ENCODE measurements at regions not wholly inside any gene's neighbourhood (a gene's known extent, or its start where the extent isn't known, plus 50 kb on each side); places are given as distances from the start of the nearest gene placed in this dataset.

DNA sequence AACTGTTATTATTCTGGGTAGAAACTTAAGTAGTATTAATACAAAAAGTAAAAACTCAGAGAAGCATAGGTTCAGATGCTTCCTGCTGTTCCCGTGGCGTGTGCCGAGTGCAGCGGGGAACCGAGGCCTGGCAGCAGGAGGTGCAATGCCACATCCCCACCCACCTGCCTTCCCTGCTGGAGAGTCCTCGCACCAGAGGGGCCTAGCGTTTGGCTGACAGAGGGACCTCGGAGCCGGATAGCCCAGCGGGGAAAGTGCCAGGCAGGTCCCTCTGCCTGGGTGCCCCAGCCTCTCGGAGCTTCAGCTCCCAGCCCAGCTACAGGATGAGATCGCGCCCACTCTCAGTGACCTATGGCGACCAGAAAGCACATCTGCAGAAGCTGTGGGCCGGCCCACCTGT, 169.6 kb upstream of the GSE1 start:
- Histone ChIP-seq H3K27me3 (no peaks in the 10 kb centered on the region), H3K27ac (no peak overlapping the region), H3K9me3 (no peaks in the 10 kb centered on the region), H3K4me3 (no peak overlapping the region), H3K36me3 (no peaks in the 10 kb centered on the region), H3K4me1 (no peaks in the 10 kb centered on the region)
- TF ChIP-seq, protein P1, sequence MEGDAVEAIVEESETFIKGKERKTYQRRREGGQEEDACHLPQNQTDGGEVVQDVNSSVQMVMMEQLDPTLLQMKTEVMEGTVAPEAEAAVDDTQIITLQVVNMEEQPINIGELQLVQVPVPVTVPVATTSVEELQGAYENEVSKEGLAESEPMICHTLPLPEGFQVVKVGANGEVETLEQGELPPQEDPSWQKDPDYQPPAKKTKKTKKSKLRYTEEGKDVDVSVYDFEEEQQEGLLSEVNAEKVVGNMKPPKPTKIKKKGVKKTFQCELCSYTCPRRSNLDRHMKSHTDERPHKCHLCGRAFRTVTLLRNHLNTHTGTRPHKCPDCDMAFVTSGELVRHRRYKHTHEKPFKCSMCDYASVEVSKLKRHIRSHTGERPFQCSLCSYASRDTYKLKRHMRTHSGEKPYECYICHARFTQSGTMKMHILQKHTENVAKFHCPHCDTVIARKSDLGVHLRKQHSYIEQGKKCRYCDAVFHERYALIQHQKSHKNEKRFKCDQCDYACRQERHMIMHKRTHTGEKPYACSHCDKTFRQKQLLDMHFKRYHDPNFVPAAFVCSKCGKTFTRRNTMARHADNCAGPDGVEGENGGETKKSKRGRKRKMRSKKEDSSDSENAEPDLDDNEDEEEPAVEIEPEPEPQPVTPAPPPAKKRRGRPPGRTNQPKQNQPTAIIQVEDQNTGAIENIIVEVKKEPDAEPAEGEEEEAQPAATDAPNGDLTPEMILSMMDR (IDR thresholded peaks at IDR 0.05) = no peak
- no peak for TF ChIP-seq POLR2A (IDR thresholded peaks at IDR 0.05)
- intact Hi-C loops (cut with DNase I; ENCODE audit: low total_unique reads) = no loop called here
- DNase-seq = no peak

DNA sequence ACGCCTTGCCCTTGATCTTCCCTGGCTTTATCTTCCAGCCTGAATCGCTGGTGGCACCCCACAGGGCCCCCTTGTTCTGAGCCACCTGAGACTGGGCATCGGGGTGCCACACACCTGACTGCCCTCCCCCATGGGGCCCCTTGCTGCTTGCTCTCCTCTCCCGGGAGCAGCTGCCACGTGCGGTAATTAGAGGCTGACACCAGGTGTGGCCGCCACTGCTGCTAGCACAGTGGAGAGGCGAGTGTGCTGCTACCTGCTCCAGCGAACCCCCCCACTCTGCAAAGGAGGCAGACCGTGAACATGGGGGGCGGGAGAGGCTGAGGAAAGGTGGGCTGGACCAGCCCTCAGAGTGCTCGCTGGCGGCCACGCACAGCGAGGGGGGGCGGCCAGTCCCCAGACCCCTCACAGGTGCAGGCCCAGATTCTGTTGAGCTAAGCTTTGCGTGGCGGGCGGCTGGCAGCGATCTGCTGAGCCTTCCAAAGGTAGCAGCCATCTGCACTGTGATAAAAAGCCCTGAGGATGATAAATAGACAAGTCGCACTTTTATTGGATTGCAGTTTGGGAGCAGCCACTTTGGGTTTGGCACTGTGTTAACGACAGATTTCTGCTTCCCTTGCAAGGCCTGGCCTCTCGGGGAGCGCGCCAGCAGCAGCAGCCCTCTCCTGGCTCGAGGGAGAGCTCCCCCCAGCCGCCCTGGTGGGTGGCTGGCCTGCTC, 167.9 kb upstream of the GSE1 start:
- intact Hi-C loops (cut with DNase I; ENCODE audit: low total_unique reads) = no loop called here
- TF ChIP-seq, protein P1 (IDR thresholded peaks at IDR 0.05) = no peak
- no peak for TF ChIP-seq POLR2A (IDR thresholded peaks at IDR 0.05)
- Histone ChIP-seq H3K4me3 (no peak overlapping the region), H3K27ac (no peak overlapping the region), H3K36me3 (no peaks in the 10 kb centered on the region), H3K27me3 (no peaks in the 10 kb centered on the region), H3K4me1 (no peaks in the 10 kb centered on the region), H3K9me3 (no peaks in the 10 kb centered on the region)
- DNase-seq = no peak

DNA sequence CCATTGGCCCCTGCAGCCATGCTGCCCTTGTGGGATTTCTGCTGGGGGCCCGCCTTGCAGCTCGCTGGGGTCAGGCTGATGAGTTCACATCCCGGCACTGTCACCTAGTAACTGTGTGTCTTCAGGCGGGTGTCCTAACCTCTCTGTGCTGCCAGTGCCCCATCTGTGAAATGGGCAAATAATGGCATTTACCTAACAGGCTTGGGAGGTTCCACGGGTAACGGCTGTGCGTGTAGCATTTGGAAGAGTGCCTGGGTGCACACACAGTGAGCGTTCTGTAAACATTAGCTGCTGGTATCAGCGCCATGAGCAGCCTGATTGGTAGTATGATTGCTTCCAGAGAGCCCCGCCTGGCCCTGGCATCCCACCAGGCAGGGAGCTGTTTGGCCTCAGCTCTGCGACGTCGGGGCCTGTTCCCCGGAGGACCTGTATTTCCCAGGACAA, 167.3 kb upstream of the GSE1 start:
- no peak for DNase-seq
- H3K27me3 ChIP-seq = no peaks in the 10 kb centered on the region
- TF ChIP-seq, protein P1 (IDR thresholded peaks at IDR 0.05) = no peak
- no peak for TF ChIP-seq POLR2A (IDR thresholded peaks at IDR 0.05)
- no peak overlapping the region for H3K4me3 ChIP-seq
- no peaks in the 10 kb centered on the region for H3K36me3 ChIP-seq
- H3K9me3 ChIP-seq = no peaks in the 10 kb centered on the region
- H3K4me1 ChIP-seq = no peaks in the 10 kb centered on the region
- intact Hi-C loops (cut with DNase I; ENCODE audit: low total_unique reads) = no loop called here
- no peak overlapping the region for H3K27ac ChIP-seq

DNA sequence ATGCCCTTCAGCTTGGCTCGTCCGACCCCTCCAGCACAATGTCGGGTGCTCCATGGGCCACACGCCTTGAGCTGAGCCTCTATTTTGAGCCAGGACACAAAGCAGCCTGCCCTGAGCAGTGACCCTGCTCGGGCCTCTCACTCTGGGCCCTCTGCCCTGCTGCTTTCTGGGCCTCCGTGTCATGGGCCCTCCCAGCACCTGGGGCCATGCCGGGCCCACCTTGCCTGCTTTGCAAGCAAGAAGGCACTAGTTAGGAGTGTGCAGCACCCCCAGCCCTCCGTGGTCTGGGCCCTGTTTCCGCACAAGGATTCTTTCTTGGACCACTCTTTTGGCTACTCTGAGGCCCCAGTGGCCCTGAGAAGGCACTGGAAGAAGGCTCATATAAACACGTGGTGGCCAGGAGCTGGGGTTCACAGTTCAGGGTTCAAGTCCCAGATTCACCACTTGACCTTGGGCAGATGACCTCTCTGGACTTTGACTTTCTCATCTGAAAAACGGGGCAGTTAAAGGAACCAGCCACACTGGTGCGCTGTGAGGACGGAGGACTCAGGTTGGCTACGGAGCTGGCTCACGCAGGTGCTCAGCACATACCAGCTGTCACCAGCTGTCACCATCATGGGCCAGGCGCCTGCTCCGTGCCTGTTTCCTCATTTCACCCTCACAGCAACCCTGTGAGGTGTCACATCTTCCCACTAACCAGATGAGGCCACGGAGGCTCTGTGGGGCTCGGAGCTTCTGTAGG, 166.0 kb upstream of the GSE1 start:
- no peaks in the 10 kb centered on the region for H3K27me3 ChIP-seq
- no peaks in the 10 kb centered on the region for H3K36me3 ChIP-seq
- TF ChIP-seq, protein P1 (IDR thresholded peaks at IDR 0.05) = no peak
- TF ChIP-seq POLR2A (IDR thresholded peaks at IDR 0.05) = no peak
- no peaks in the 10 kb centered on the region for H3K9me3 ChIP-seq
- DNase-seq = no peak
- no peak overlapping the region for H3K27ac ChIP-seq
- H3K4me3 ChIP-seq = no peak overlapping the region
- no peaks in the 10 kb centered on the region for H3K4me1 ChIP-seq
- intact Hi-C loops (cut with DNase I; ENCODE audit: low total_unique reads) = no loop called here

DNA sequence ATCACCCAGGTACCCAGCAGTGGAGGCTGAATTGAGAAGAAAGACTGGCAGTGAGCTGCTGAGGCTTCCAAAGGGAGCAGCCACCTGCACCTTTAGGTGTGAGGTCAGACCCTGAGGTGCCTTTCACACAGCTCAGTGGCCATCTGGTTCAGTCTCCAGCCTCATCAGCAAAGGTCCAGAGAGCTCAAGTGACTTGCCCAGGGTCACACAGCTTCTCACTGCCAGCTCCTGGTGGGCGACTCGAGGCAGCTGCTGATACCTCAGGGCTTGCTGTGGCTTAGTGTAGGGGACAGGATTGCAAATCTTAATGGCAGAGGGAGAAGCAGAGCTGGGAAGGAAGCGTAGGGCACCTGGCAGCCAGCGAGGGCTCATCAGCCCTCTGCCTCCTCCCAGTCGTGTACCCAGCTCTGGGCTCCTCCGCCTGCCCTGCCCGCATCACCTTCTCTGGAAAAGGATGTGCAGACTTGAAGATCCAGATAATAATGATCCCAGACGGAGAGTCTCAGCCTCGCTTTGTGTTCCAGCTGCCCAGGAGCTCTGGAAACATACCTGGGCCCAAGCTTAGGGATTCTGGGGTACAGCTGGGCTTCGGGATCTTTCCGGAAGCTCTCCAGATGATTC, 165.3 kb upstream of the GSE1 start:
- DNase-seq = no peak
- Histone ChIP-seq H3K4me1 (no peaks in the 10 kb centered on the region), H3K36me3 (no peaks in the 10 kb centered on the region), H3K27ac (no peak overlapping the region), H3K27me3 (no peaks in the 10 kb centered on the region), H3K9me3 (no peaks in the 10 kb centered on the region), H3K4me3 (no peak overlapping the region)
- TF ChIP-seq, protein P1 (IDR thresholded peaks at IDR 0.05) = no peak
- TF ChIP-seq POLR2A (IDR thresholded peaks at IDR 0.05) = no peak
- intact Hi-C loops (cut with DNase I; ENCODE audit: low total_unique reads) = no loop called here

Measured in uterus (tissue), 3 donors.